ENCODE measurements at regions not wholly inside any gene's neighbourhood (a gene's known extent, or its start where the extent isn't known, plus 50 kb on each side); places are given as distances from the start of the nearest gene placed in this dataset.

GRCh38 chr18:75344161-75344560 is 83.3 kb downstream of the SMIM21 start:
- H3K36me3 Mint-ChIP-seq = no peaks in the 10 kb centered on the region
- H3K4me1 Mint-ChIP-seq = no peaks in the 10 kb centered on the region
- no peak overlapping the region for H3K27ac ChIP-seq (ENCODE audit: low read depth, low read length)
- no peak overlapping the region for H3K4me3 Mint-ChIP-seq
- no peaks in the 10 kb centered on the region for H3K36me3 ChIP-seq (ENCODE audit: insufficient read depth, low read length)
- ChIA-PET CTCF (no interaction called here), POLR2A (no interaction called here)
- no peak for DNase-seq
- no peaks in the 10 kb centered on the region for H3K27me3 ChIP-seq (ENCODE audit: insufficient read depth, low read length, poor library complexity, severe bottlenecking)
- no peak overlapping the region for H3K27ac Mint-ChIP-seq
- no peak overlapping the region for H3K4me3 ChIP-seq (ENCODE audit: low read length)
- H3K9me3 Mint-ChIP-seq = no peaks in the 10 kb centered on the region
- peaks cover 9 to 32% of the 10 kb centered on the region in 2 donors for H3K27me3 Mint-ChIP-seq
- H3K4me1 ChIP-seq (ENCODE audit: insufficient read depth, low read length) = no peaks in the 10 kb centered on the region
- H3K9me3 ChIP-seq (ENCODE audit: low read length) = no peaks in the 10 kb centered on the region

DNA sequence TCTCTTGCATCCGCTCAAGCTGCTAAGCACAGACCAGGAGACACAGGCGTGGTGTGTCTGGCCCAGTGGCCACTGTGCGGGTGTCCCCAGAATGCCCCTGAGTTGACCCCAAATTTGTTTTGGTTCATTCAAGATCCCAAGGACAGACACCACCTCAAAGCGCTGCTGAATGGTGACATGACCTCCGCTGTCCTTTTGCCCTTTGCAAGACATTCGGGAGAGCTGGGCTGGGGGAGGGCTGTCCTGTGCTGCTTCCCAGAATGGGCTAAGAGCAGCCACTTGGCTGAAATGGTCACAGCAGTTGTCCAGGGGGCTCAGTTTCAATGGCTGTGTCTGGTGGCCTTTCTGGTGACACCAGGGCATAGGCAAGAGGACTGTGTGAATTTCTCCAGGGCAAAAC is 84.1 kb downstream of the SMIM21 start:
- ChIA-PET POLR2A (no interaction called here), CTCF (no interaction called here)
- peaks cover 9 to 30% of the 10 kb centered on the region in 2 donors for H3K27me3 Mint-ChIP-seq
- H3K36me3 Mint-ChIP-seq = no peaks in the 10 kb centered on the region
- no peak overlapping the region for H3K4me3 Mint-ChIP-seq
- no peaks in the 10 kb centered on the region for H3K4me1 Mint-ChIP-seq
- Histone ChIP-seq H3K4me3 (ENCODE audit: low read length) (no peak overlapping the region), H3K9me3 (ENCODE audit: low read length) (no peaks in the 10 kb centered on the region), H3K36me3 (ENCODE audit: insufficient read depth, low read length) (no peaks in the 10 kb centered on the region), H3K4me1 (ENCODE audit: insufficient read depth, low read length) (no peaks in the 10 kb centered on the region), H3K27me3 (ENCODE audit: insufficient read depth, low read length, poor library complexity, severe bottlenecking) (no peaks in the 10 kb centered on the region), H3K27ac (ENCODE audit: low read depth, low read length) (no peak overlapping the region)
- DNase-seq = no peak
- H3K27ac Mint-ChIP-seq = no peak overlapping the region
- H3K9me3 Mint-ChIP-seq = no peaks in the 10 kb centered on the region

- Histone ChIP-seq H3K36me3 (ENCODE audit: insufficient read depth, low read length) (no peaks in the 10 kb centered on the region), H3K4me3 (ENCODE audit: low read length) (no peak overlapping the region), H3K9me3 (ENCODE audit: low read length) (no peaks in the 10 kb centered on the region), H3K27me3 (ENCODE audit: insufficient read depth, low read length, poor library complexity, severe bottlenecking) (no peaks in the 10 kb centered on the region), H3K4me1 (ENCODE audit: insufficient read depth, low read length) (no peaks in the 10 kb centered on the region), H3K27ac (ENCODE audit: low read depth, low read length) (no peak overlapping the region)
- Mint-ChIP-seq H3K4me1 (no peaks in the 10 kb centered on the region), H3K36me3 (no peaks in the 10 kb centered on the region), H3K4me3 (no peak overlapping the region), H3K27me3 (peaks cover 8 to 21% of the 10 kb centered on the region in 2 donors), H3K27ac (no peak overlapping the region), H3K9me3 (no peaks in the 10 kb centered on the region)
- ChIA-PET CTCF (no interaction called here), POLR2A (no interaction called here)
- DNase-seq = no peak
These were observed 85.6 kb downstream of the SMIM21 start for GRCh38 chr18:75341897-75342296.

- Histone ChIP-seq H3K4me1 (ENCODE audit: insufficient read depth, low read length) (no peaks in the 10 kb centered on the region), H3K27me3 (ENCODE audit: insufficient read depth, low read length, poor library complexity, severe bottlenecking) (no peaks in the 10 kb centered on the region), H3K4me3 (ENCODE audit: low read length) (no peak overlapping the region), H3K9me3 (ENCODE audit: low read length) (no peaks in the 10 kb centered on the region), H3K27ac (ENCODE audit: low read depth, low read length) (no peak overlapping the region), H3K36me3 (ENCODE audit: insufficient read depth, low read length) (no peaks in the 10 kb centered on the region)
- no peaks in the 10 kb centered on the region for H3K4me1 Mint-ChIP-seq
- ChIA-PET CTCF (no interaction called here), POLR2A (no interaction called here)
- H3K27me3 Mint-ChIP-seq = peaks cover 8 to 16% of the 10 kb centered on the region in 2 donors
- no peak overlapping the region for H3K4me3 Mint-ChIP-seq
- no peak for DNase-seq
- no peak overlapping the region for H3K27ac Mint-ChIP-seq
- H3K36me3 Mint-ChIP-seq = no peaks in the 10 kb centered on the region
- H3K9me3 Mint-ChIP-seq = no peaks in the 10 kb centered on the region
These were observed 86.2 kb downstream of the SMIM21 start for GRCh38 chr18:75341267-75341666.

- Histone ChIP-seq H3K36me3 (ENCODE audit: insufficient read depth, low read length) (no peaks in the 10 kb centered on the region), H3K9me3 (ENCODE audit: low read length) (no peaks in the 10 kb centered on the region), H3K27me3 (ENCODE audit: insufficient read depth, low read length, poor library complexity, severe bottlenecking) (no peaks in the 10 kb centered on the region), H3K4me1 (ENCODE audit: insufficient read depth, low read length) (no peaks in the 10 kb centered on the region), H3K4me3 (ENCODE audit: low read length) (no peak overlapping the region), H3K27ac (ENCODE audit: low read depth, low read length) (no peak overlapping the region)
- Mint-ChIP-seq H3K4me1 (no peaks in the 10 kb centered on the region), H3K36me3 (no peaks in the 10 kb centered on the region), H3K9me3 (no peaks in the 10 kb centered on the region), H3K27me3 (peaks cover 7 to 13% of the 10 kb centered on the region in 2 donors), H3K4me3 (no peak overlapping the region), H3K27ac (peak overlapping the region in 1 of 8 donors; percentile 51)
- ChIA-PET CTCF (no interaction called here), POLR2A (no interaction called here)
- no peak for DNase-seq
These were observed 87.4 kb downstream of the SMIM21 start for GRCh38 chr18:75339936-75340605.
